ENCODE measurements at regions not wholly inside any gene's neighbourhood (a gene's known extent, or its start where the extent isn't known, plus 50 kb on each side); places are given as distances from the start of the nearest gene placed in this dataset.

DNA sequence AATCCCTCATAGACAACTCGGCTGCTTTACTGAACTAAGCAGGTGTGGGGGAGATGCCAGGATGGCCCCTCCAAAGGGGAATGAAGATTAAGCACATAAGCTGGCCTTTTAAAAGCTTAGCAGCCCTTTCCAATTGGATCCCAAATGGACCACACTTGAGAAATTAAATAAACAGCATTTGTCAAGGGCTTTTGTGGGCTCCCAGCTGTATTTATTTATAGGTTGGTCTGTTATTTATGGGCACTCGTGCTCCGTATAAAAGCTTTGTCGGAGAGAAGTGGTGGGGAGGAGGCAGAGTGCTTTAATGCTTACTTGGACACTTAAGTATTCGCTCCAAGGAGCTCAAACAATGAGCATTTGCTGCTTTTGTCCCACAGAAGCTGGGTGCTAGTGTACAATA is 580.2 kb downstream of the MED13L start:
- DNase-seq, result peak; percentile 43

DNA sequence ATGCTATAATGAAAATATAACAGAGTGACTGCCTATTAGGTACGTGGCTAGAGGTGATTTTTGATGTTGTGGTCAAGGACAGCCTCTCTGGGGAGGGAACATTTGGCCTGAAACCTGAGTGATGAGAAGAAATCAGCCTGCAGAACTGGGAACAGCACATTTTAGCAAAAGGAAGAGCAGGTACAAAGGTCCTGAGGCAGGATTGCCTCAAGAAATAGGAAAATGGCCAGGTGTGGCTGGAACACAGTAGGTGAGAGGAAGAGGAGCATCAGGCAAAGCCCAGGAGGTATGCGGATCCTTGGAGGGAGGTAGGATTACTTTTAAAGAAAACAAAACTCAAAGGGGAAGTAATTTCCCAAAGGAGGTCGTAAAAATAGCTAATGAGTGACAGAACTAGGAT is 582.9 kb downstream of the MED13L start:
- DNase-seq, result no peak

DNA sequence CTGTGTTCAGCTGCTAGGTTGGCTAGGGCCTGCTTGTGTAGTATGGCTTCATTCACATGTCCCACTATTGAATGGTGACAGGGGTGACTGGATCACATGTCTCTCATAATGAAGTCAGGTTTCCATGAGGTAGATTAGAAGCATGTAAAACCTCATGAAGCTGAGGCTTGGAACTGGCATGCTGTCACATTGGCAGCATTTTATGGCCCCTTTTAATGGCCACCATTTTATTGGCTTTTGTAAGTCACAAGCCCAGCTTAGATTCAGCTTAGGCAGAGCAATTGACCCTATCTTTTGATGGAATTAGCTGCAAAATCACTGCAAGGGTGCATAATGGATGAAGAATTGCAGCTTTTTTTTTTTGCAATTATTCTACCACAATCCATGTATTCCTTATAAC is 583.5 kb downstream of the MED13L start:
- no peak for DNase-seq

DNA sequence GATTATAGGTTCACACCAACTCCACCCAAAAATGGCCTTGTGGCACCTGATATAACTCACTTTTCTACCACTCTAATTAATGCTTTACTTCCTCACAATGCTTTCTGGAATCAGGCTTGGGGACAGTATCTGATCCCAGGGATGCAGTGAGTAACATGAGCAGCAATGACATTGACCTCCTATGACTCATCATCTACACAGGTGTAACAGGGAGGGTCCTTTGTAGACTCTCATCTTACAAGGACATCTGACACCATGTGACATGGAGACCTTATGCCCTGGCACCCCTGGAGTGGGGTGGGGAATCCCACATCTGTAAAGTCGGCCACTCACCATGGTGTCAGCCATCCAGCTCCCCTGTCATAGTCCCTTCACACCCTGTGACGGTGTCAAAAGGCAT is 586.4 kb downstream of the MED13L start:
- no peak for DNase-seq

DNA sequence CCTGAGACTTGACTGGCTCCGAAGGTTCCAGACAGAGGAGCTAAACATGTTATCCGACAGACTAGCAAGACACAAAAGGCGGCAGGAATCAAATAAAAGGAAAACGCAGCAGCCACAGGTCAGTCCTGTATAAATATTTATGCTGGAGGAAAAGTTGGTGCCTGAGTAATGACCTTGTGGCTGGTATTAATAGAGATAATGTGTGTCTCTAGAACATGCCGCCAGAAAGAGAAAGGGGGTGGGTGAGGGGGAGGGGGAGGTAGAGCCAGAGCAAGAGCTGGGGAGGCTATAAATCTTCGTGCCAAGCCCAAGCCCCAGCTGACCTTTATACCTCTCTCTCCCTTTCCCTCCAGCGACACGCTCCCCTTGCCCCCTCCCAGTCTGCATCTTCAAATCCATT is 590.4 kb downstream of the MED13L start:
- DNase-seq, result no peak

DNA sequence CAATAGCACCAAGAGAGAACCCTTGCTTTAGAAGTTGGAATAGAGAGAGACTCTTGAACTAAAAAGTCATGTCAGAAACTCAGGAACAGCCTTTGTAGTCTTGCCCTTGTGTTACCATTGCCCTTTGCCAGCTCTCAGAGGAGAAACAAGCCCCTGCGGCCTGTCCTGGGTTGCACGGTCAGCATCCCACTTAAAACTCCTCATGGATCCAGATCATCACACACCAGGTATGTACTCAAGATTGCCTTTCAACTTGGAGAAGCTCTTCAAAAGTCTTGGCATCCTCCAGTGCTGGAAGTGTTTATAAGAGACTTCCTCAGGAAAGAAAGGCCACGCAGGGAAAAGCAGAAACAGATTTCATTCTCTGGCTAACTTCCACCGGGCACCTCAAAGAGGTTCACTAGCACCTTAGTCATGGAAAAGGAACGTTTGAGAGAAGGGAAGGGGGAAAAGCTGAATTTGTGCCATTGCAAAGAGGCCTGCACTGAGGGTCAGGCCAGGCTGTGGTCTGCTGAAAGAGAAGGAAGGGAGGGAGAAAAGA is 594.2 kb downstream of the MED13L start:
- no peak for DNase-seq

DNA sequence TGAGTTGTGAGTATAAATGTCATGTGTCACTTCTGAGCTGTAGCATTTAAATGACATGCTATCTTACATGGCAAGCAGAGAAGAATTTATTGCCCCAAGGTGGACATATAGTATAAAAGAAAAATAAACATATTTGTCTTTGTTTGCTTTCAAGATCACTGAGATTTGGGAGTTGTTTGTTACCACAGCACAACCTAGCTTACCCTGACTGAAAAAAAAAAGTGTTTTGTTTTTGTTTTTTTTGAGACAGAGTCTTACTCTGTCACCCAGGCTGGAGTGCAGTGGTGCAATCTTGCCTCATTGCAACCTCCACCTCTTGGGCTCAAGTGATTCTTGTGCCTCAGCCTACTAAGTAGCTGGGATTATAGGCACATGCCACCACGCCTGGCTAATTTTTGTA is 596.5 kb downstream of the MED13L start:
- DNase-seq, result no peak

DNA sequence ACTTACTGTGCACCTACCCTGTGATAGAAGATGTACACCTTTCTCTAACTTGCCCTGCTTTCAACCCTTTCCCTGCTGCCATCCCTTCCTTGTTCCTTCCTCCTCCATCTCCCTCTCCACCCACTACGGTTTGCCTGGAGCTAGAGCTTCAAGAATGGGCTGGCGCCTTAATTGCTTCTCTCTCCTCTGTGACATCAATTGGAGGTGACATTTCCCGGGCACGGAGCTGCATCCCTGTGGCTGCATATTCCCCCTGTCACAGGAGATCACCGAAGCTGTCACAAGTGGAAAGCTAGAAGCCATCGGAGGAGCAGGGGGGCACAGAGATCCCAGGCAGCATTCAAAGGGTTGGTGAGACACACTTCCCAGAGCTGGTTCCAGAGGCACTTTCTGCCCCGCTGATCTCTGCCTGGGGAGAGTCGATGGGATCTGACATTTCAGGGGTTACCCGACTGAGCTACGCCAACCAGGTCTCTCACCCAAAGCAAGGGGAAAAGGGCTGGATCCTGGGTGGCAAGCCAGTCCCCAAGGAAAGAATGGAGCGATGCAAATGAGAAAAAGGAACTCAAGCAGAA is 604.9 kb downstream of the MED13L start:
- no peak for DNase-seq

DNA sequence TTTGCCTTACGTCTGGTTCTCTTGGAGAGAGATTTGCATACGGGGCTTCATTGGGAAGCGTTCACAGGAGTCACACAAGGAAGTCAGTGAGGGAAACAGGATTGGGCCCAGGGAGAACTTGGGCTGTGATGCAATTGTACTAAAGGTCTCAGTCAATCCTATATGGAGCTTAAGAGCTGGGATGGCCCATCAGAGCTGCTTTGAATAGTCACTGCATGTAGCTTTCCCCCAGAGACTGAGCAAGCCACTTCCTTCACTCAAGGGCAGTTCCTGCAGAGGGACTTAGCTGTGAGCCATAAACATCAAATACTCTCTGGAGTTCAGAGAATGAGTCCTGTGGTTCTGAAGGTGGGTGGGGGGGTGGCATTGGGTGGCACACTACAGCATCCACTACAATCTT is 605.4 kb downstream of the MED13L start:
- DNase-seq, result no peak

DNA sequence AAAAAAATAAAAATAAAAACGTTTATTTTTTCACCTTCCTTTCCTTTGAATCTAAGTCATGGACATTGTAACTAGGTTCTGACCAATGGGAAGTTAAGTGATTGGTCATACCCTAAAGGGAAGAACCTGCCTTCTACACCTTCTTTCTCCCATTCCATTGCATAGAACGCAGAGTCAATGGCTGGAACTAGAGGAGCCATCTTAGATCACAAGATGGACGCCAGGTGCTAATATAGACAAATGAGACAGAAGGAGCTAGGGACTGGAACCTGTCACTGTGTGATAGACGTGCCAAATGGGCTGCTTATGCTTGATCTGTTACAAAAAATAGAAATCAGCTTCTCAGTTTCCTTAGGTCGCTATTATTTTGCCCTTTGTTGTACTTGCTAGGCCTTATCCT is 606.6 kb downstream of the MED13L start:
- DNase-seq, result no peak

DNA sequence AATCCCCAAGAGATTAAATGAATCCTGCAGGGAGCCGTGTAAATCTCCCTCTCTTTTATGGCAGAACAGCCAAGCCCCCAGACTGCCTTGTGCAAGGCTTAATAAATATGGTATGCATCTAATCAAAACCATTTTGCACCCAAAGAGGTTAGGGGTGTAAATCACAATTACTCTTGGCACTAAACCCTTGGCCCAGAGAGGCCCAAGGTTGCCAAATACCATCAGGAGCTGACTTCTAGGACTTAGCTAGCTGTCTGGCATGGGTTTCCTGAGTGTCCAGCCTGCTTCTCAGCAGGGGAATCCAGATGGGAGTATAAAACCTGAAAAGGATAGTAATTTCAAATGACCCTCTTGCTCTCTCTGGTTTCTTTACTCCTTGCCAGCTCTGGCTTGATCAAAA is 610.4 kb downstream of the MED13L start:
- DNase-seq, result no peak

DNA sequence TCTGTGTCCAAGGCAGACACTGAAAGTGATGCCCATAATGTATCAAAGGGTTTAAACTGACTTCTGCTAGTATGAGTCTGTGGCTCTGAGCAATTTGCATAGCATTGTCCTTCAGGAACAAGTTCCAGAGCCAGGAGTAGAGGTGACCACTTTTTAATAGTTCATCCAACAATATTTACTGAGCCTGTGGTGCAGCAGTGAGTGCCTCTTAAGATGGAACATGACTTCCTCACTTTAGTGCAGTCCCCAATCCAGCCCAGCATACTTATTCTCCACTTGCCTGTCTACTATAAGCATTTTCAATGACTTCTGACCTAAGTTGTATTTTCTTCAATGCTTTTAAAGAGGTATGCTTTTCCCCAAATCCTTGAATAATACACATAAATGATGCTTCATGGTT is 611.3 kb downstream of the MED13L start:
- DNase-seq, result no peak

DNA sequence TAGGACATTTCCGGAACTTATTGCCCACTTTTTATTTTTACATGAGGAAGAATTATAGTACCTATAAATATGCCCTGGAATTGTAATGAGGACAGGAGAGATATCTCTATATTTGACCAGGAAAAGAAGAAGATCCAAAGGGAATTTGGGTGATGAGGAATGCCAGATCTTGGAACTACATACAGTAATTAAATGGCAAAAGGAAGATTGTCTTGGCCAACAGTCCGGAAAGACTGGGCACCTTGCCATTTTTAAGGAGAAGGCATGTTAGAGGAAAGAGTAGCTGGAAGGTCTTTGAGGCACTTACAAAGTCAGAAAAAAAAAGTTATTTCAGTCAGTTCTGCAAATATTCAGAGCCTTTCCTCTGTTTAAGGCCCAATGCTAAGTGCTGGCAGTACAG is 616.4 kb downstream of the MED13L start:
- DNase-seq, result no peak

DNA sequence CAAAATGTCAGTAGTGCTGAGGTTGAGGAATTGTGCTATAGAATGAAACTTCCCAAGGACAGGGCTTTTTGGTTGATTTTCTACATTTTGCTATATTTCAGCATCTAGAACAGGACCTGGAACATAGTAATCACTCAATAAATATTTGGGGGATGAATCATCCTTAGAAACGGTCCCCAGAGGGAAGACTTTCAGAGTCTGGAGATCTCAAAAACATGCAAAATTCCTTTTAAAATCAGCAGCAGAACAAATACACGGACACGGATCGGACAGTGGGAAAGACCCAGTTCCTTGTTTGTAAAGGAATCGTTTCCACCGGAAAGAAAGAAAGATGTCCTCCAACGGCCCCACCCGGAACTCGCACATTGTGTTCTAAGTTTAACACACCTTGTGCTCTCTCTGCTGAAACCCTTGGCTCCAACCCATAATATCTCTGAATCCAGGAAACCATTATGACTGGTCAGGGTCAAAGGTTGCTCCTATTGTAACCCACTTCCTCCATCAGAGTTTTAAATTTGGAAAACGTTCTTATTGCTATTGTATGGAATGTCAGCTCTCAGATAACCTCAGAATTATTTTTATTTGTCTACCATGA is 617.2 kb downstream of the MED13L start:
- DNase-seq, result no peak

DNA sequence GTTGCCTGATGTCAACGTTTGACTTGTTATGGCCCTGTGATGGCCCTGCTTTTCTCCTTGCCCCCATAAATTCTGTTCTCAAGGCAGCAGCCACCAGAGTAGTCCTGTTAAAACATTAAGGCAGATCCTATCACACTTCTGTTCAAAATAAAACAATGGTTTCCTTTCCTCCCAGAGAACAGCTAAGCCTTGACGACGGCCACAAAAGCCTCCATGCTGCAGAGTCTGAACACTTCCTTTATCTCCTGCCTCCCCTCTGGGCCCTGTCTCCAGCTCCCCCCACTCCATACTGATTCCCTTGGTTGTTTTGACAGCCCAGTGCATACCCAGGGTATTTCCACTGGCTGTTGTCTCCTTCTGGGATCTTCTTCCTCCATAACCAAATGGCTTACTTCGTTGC is 618.1 kb downstream of the MED13L start:
- DNase-seq, result no peak

DNA sequence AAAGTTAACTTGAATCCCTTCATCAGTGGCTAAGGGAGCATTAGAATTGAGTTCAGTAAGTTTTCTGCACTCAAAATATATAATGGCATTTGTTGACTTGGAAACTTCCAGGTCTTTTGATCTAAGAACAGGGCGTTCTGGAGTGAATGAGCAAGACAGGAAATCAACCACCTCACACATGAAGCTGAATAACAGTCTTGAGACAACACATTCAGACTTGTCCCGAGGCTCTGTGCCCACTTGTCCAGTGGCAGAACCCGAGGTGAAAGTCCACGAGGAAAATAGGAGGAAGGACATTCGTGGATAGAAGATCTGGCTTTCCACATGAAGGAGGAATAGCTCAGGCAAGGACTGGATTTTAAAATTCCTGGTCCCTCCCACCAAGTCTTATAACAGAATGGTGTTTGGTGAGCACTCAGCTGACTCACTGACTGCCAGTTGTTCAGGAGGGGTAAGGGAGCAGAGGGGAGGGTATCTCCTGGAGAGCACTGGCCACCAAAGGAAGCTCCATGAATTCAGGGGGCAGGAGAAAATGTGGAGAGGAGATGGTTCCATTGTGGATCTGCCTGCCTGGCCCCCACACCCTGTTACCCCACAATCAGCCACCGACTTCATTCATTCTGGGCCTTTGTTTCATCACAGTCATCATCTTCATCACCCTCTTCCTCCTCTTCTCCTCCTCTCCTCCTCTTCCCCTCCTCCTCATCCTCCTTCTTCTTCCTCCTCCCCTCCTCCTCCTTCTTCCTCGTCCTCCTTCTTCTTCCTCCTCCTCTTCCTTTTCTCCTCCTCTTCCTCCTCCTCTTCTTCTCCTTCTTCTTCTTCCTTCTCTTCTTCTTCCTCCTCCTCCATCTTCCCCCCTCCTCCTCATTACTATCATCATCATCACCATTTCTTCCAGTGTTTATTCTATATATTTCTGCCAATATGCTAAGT is 620.1 kb downstream of the MED13L start:
- no peak for DNase-seq

DNA sequence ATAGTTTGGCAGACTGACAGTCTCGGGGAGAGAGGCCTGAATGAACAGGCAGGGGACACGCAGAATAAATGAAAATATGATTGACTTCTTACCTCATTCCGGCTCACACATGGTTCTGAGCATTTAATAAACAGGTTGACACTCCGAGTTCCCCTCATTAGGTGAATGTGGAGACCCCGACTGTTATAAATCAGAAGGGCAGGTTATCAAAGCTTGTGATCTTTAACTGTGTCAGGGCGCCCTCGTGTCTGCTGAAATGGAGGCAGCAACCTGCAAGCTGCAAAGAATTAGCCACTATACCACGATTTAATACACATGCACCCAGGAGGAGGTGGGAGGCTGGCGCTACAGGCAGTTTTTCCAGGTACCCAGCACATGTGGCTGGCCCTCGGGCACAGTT is 627.5 kb downstream of the MED13L start:
- DNase-seq, result no peak

DNA sequence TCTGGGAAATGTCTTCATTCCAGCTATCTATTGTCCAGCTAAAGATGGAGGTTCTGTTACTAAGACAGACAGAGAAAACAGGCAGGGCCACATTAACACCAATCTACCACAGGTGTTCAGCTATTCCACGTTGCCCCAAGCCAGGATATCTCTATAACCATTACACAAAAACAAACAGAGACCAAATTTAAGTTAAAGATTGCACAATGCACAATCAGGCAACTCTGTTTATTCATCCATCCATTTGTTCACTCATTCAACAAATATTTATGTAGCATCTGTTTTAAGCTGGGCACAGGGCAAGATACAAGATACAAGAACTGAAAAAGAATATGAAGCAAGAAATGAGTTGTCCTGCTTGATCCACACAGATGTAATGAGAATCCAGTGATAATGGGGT is 629.0 kb downstream of the MED13L start:
- no peak for DNase-seq

DNA sequence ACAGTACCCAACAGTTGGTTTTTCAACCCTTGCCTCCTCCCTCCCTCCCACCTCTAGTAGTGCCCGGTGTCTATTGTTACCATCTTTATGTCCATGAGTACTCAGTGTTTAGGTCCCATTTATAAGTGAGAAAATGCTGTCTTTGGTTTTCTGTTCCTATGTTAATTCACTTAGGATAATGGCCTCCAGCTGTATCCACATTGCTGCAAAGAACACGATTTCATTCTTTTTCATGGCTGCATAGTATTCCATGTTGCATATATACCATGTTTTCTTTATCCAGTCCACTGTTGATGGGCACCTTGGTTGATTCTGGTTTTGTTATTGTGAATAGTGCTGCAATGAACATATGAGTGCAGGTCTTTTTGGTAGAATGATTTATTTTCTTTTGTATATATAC is 631.3 kb downstream of the MED13L start:
- DNase-seq, result no peak

DNA sequence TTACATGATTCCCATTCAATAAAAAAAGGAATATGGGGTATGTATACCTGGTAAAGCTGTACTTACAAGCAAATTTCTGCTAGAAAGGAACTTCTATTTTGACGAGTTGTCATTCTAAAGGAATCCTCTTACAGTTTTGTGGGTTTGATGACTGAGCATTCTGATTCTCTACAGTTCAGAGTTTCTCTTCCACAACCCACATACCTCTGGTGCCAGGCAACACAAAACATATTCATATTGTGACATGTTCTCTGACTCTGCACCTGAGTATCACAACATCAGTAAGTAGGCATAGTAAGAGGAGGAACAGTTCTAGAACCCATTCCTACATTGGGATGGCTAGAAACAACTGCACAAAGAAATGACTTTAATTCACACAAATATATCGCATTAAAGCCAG is 636.6 kb downstream of the MED13L start:
- DNase-seq, result no peak

DNA sequence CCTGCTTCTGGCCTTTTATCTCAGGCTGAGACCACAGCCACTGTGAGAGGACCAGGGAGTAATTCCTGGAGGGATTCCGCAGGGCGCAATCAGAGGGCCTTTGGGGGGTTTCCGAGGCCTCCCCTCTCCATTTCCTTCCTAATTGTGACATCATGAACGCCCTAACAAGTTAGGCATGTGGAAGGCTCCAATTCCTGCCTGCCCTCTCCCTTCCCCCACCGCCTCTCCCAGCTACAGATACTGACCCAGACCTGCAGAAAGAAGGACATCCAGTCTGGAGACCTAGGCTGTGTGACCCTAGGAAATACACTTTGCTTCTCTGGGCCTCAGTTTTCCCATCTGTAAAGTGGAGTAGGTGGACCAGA is 637.9 kb downstream of the MED13L start:
- DNase-seq, result no peak

DNA sequence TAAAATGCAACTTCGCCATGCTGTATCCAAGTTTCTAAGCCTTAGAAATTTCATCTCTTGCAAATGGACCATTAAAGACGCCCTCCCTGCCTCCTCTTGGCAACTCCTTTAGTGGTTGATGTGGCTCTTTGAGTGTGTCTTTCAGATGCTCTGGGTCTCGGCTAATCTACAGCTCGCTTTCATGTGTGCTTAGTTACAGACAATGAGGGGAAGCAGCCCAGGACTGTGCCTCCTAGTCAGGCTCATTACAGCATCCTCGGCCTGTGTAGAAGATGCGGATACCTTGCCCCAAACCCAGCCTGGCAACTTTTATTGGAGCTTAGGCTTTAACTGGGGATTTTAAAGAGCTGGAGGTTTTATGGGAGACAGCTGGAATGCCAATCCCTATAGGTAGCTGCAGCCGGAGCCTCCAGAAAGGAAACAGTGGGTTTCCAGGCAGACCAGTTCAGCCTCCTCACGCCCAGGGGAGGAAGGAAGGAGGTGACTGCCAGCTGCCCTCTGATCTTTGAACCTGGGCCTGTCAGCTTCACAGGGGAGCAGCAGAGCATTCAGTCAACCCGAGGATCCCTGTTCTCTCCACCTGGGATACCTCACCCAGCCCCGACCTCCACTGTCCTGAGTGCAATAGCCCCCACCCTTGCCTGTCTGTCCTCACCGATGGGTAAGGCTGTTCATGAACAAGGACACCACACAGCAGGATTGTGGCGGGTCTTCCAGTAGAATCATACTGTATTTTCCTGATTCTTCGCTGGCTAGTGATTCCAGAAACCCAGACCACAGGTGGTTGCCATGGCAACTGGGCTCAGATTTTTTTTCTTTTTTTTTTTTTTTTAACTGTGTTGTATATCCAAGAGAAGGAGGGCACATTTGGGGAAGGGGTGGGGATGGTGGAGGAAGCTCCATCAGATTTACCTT is 638.5 kb downstream of the MED13L start:
- DNase-seq, result no peak

DNA sequence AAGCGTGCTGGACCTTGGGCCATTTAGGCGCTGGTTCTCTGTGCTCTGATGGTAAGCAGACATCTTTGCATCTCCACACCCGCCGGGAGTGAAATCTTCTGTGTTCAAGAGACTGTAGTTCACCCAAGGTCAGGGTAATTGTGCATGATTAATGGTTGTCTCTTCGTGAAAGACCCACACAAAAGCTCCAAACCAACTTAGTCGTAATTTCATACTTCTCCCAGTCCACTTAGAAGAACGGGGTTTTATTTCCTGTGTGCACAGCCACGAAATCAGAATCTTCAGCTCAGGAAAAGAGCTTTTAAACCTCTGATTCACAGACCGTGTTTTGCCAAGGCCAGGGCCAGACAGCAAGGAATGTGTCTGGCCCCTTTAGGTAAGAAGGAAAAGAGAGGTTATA is 640.9 kb downstream of the MED13L start:
- DNase-seq, result no peak

Data from SHP77 treated with DMSO at 0.1 percent for 48 hours (cell line).